GM23248 (cell line): ENCODE measurements at regions not wholly inside any gene's neighbourhood (a gene's known extent, or its start where the extent isn't known, plus 50 kb on each side); places are given as distances from the start of the nearest gene placed in this dataset.

Source experiments
- EZH2 ChIP-seq: fragments of 200-600 bp; sonication (generic); IDR thresholded peaks from 2 replicates; pipeline ENCODE4 v1.6.1; 2018; ENCODE audit warnings: antibody characterized with exemption, mild to moderate bottlenecking; ENCODE audit not compliant: insufficient read depth, poor library complexity, severe bottlenecking
- EZH2phosphoT487 ChIP-seq: fragments of 200-600 bp; sonication (generic); IDR thresholded peaks from 2 replicates; pipeline ENCODE4 v1.6.1; 2018; ENCODE audit warnings: antibody characterized with exemption, moderate library complexity, mild to moderate bottlenecking, low read depth; ENCODE audit not compliant: insufficient read depth

DNA sequence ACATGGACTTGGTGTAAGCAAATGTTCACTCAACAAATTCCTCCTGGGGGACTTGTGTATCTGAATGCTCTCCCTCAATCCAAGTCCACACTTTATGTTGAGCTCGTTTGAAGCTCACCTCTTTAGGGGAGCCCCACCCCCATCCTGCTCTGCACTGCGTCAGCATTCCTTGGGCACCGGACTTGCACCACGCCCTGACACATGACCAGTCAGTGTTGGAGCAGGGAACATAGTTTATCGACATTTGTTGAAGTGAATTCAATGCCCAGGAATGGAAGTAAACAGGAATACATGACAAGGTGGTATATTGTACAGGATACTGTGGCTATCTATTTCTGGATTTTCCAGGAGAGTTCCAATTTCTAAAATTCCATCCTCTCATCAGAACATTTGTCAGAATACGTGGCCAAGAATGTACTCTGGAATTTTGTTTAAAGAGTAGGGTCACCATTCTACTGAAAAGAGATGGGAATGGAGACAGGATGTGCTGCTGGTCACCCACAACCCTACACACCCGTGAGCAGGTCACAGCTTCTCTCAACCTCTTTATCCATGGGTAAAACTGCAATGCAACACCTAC lies 60.0 kb upstream of the LNX1 start:
- TF ChIP-seq EZH2phosphoT487 (no peak), EZH2 (no peak)
